HG02852 (cell line): ENCODE measurements at regions not wholly inside any gene's neighbourhood (a gene's known extent, or its start where the extent isn't known, plus 50 kb on each side); places are given as distances from the start of the nearest gene placed in this dataset.
A peak's percentile ranks its signal among the peaks of the same experiment; 100 is the strongest.
"Not testable (repeated sequence)": the region's sequence is repeated elsewhere in the genome, so short reads cannot be mapped to it uniquely, and the experiment has no call there.

ENCODE experiments used
- ATAC-seq: cut with Tn5 transposase; IDR thresholded peaks from one replicate; pipeline ENCODE4 v1.9.1; 2021; ENCODE audit warnings: mild to moderate bottlenecking, moderate library complexity; ENCODE audit not compliant: unreplicated experiment

GRCh38 chr5:166291800-166292199, 1999.6 kb upstream of the WWC1 start:
- ATAC-seq, result not testable (repeated sequence)

- ATAC-seq, result no peak
These were observed 1997.6 kb upstream of the WWC1 start for GRCh38 chr5:166293892-166294291.

GRCh38 chr5:166302166-166302565, 1989.3 kb upstream of the WWC1 start:
- ATAC-seq, result peak; percentile 45

GRCh38 chr5:166317425-166317824, 1974.0 kb upstream of the WWC1 start:
- no peak for ATAC-seq

GRCh38 chr5:166320920-166321480, 1970.4 kb upstream of the WWC1 start:
- no peak for ATAC-seq

DNA sequence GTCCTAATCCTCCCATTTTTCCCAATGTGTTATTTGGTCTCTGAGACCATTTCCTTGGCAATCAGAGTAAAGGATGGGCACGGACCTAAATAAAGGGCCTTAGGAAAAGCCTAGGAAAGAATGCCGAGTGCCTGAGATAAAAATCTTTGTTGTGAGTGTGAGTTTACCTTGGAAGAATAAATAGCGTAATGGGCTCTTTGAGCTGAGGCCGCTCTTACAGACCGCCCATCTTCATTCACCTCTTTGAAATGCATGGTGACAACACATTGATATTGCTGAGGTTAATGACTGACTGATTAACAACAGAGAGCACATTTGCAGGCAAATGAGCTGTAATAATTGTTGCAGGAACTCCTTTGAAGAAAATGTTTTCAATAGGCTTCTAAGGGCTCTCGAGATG, 1967.1 kb upstream of the WWC1 start:
- no peak for ATAC-seq

- ATAC-seq, result no peak
These were observed 1962.2 kb upstream of the WWC1 start for GRCh38 chr5:166329149-166329800.

GRCh38 chr5:166330036-166330435, 1961.4 kb upstream of the WWC1 start:
- no peak for ATAC-seq

- no peak for ATAC-seq
These were observed 1959.9 kb upstream of the WWC1 start for GRCh38 chr5:166331521-166331920.

GRCh38 chr5:166338801-166339200, 1952.6 kb upstream of the WWC1 start:
- ATAC-seq, result no peak

DNA sequence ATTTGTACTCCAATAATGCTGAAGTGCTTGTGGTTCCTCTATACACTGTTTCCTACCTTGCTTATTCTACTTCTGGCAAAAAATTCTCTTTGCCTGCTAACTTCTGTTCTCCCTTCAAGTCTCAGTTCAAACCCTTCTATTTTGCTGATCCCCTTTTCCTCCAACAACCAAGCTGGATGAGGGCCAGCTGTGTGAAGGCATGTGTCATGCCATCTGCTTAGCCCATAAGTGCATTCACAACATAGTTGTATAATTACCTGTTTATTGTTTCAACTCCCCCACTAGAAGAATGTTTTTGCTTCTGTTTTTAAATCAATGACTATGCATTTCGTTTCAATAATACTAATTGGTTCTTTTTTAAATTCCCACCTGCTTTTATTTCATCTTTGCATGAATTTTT, 1951.4 kb upstream of the WWC1 start:
- ATAC-seq, result no peak

DNA sequence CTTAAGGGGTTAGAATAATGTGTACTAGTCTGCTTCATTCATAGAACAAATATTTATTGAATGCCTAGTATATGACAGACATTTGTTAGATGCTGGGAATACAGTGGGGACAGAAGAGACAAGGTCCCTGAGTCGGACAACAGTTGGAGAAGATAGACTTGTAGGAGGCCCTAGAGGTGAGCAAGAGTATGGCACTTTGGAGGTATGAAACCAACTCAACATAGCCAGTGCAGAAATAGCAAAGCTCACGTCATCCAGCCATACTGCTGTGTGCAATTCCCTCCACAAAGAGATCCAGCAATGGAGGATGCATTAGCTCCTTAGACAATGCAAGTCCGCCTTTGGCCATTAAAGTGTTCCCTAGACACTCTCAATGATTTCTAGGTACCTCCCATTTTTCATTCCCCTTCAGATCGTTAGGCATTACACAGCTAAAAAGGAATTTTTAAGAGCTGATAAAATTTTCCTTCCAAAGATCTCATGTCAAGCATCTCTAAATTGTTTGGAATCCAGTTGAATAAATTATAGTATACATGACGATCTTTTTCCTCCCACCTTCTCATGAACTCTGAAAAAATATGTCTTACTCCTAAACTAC, 1949.6 kb upstream of the WWC1 start:
- no peak for ATAC-seq

- ATAC-seq, result no peak
These were observed 1949.0 kb upstream of the WWC1 start for GRCh38 chr5:166342402-166342801.

- no peak for ATAC-seq
These were observed 1944.6 kb upstream of the WWC1 start for GRCh38 chr5:166346726-166347374.

- no peak for ATAC-seq
These were observed 1942.4 kb upstream of the WWC1 start for GRCh38 chr5:166349046-166349445.

DNA sequence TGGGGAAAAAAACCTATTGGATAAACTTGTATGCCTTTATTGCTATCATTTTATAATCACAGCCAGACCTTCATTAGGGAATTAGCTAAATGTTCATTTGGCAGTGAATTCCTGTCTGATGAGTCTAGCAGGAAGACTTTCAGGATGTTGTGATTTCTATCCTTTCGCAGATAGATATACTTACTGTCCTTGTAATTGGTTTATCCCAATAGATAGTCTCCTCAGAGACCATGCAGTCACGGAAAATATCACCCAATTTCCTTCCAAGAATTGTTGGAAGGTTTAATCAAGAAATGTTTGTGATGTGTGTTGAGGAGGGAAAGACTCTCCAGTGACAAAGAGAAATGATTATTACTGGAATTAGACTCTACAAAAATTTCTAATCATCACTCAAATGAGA, 1937.9 kb upstream of the WWC1 start:
- ATAC-seq, result no peak

- no peak for ATAC-seq
These were observed 1937.1 kb upstream of the WWC1 start for GRCh38 chr5:166354332-166354731.

GRCh38 chr5:166356096-166356495, 1935.3 kb upstream of the WWC1 start:
- no peak for ATAC-seq

- no peak for ATAC-seq
These were observed 1933.2 kb upstream of the WWC1 start for GRCh38 chr5:166358127-166358830.

DNA sequence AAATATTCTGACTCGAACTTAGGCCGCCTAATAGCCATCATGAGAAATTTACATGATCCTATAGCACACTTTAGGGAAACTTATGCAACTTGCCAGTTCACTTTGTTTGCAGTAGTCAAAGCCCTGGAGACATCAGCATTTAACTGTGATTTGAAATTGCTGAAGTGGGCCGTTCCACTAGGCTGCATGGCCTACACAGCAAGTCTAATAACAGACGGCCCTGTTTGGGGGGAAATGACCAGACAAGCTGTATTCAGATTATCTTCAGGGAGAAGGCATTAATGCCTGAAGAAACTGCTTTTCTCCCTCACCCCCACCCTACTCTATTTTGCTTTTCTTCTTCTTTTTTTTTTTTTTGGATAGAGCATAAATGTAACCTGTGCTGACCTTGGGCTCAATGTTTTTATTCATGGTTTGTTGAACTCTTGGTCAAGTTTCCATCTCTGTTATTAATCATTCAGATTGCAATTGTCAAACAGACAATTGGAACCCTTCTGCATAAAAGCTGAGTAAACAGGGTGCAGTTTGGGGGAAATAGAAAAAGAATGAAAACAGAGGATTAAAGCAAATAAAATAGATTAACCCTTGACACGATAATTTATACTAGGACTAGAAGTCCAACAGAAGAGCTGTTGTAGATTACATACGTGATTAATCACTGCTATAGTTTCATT, 1928.2 kb upstream of the WWC1 start:
- ATAC-seq, result no peak

- ATAC-seq, result no peak
These were observed 1926.3 kb upstream of the WWC1 start for GRCh38 chr5:166365164-166365563.
